GM21786 (cell line): ENCODE measurements at regions not wholly inside any gene's neighbourhood (a gene's known extent, or its start where the extent isn't known, plus 50 kb on each side); places are given as distances from the start of the nearest gene placed in this dataset.
A peak's percentile ranks its signal among the peaks of the same experiment; 100 is the strongest.

ENCODE experiments used
- ATAC-seq: cut with Tn5 transposase; IDR thresholded peaks from one replicate; pipeline ENCODE4 v1.9.1; 2021; ENCODE audit not compliant: unreplicated experiment

DNA sequence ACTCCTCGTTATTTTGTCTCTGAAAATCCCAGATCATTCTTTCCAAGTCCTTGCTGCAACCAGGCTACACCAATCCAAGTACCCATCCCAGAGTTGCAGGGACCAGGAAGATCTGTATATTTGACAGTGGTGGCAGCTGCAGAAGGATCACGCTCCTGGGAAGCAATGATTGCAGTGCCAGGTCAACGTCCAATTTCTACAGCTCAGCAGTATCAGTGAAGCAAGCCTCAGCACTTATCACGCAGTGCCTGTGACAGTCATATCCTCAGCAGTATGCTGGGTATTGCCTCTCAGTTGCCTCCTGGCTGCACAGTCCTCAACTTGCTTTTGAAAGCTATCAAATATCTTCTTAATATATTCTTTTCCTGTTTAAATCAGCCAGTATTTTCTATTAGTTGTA lies 66.7 kb downstream of the BARHL2 start:
- no peak for ATAC-seq

- no peak for ATAC-seq
Measured at GRCh38 chr1:90640325-90640724, 76.8 kb downstream of the BARHL2 start.

DNA sequence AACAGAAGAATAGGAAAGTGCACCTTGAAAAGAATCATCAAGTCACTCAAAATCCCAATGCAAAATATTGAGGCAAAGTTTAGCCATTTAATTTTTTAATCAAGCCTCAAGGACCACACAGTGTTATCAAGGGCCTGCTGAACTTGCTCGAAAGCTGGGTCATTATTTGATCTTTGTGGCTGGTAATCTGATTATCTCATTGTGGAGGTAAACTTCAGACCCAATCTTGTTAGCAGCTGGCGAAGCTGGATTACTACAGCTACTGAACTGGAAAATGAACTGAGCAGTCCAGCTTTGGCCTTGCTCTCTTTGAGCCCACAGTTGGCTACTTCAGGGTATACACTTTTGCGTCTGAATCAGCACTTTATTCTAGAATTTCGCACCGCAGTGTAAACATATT lies 94.4 kb downstream of the BARHL2 start:
- ATAC-seq = no peak

GRCh38 chr1:90621986-90622385 lies 95.1 kb downstream of the BARHL2 start:
- no peak for ATAC-seq

- no peak for ATAC-seq
Measured at GRCh38 chr1:90616395-90616794, 100.7 kb downstream of the BARHL2 start.

GRCh38 chr1:90614872-90615271 lies 102.2 kb downstream of the BARHL2 start:
- ATAC-seq = no peak

- no peak for ATAC-seq
Measured at GRCh38 chr1:90613371-90613770, 103.7 kb downstream of the BARHL2 start.

GRCh38 chr1:90612033-90612432 lies 105.1 kb downstream of the BARHL2 start:
- ATAC-seq = no peak

DNA sequence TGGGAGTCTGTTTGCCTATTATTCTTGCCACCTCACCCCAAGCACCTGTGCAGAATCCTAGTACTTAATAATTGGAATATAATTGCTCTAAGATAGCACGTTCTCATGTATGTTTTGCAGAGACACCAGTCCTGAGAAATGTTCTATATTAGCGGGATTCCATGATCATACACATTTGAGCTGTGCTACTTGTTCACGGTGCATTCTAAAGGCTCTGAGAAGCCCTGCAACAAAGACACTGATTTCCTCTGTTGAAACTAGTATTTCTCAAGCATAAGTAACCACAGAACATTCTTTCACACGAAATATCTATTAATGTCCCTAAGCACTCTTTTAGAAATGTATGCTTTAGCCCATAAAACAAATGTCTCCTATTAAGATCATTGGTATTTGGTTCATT lies 109.4 kb downstream of the BARHL2 start:
- no peak for ATAC-seq

GRCh38 chr1:90605070-90605469 lies 112.0 kb downstream of the BARHL2 start:
- no peak for ATAC-seq

GRCh38 chr1:90593312-90593711 lies 123.8 kb downstream of the BARHL2 start:
- ATAC-seq = no peak

DNA sequence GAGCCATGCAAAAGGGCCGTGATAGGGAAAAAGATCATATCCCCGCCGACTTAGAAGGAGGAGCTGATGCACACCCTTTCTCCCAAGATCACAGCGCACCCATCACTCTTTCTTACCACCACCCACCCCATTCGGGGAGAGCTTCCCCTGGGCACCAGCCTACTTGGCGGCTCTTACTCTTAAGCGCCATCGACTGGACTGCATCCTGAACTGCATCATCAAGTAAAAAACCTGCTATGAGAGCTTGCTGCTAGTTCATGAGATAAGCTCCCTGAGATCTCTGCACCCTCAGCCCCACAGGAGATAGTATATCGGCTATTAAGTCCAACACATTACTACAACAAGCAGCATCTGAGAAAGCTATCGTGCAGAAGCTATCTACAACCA lies 125.1 kb downstream of the BARHL2 start:
- no peak for ATAC-seq

DNA sequence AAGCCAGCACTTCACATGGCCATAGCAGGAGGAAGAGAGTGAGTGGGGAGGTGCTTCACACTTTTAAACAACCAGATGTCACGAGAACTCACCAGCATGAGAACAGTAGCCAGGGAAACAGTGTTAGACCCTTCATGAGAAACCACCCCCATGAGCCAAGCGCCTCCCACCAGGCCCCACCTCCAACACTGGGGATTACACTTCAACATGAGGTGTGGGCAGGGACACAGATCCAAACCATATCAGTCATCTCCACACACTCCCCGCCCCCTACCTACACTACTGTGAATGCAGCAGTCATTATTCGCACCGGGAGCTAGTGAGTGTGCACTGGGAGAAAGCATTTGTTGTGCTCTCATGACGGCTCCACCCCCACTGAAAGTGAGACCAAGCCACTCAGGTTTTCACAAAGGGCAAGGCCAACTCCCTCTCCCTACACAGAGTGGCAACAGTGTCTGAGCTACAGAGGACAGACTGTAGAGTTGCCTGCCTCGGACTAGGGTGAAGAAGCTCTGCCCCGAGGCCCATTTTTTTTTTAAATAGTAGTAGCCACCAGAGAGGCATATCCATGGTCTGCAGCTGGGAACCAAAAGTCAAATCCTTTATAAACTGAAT lies 125.6 kb downstream of the BARHL2 start:
- ATAC-seq = no peak

GRCh38 chr1:90580176-90580575 lies 136.9 kb downstream of the BARHL2 start:
- no peak for ATAC-seq

DNA sequence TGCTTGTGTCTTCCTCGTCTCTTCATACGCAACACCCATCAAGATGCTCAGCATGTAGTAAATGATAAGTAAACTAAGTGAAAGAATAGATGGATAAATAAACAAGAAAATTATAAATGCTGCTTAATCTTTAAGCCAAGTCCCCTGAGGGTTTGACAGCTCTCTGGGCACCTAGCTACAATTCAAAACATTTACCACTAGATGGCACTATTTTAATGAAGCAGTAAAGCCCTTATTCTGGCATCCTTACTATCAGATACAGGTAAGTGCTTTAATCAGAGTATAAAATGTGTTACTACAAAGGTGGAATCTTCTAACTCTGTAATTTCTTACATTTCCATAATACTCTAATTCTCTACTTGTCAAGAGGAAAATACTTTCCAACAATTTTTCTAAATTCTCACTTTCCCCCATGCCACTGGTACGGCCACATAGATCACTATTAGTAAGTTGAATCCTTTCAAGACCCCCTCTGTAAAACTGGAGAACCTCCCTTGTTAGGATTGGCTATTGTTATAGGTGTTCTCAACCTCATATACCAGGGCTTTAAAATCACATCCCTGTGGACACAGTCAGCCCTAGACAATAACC lies 137.8 kb downstream of the BARHL2 start:
- ATAC-seq = peak; percentile 68

DNA sequence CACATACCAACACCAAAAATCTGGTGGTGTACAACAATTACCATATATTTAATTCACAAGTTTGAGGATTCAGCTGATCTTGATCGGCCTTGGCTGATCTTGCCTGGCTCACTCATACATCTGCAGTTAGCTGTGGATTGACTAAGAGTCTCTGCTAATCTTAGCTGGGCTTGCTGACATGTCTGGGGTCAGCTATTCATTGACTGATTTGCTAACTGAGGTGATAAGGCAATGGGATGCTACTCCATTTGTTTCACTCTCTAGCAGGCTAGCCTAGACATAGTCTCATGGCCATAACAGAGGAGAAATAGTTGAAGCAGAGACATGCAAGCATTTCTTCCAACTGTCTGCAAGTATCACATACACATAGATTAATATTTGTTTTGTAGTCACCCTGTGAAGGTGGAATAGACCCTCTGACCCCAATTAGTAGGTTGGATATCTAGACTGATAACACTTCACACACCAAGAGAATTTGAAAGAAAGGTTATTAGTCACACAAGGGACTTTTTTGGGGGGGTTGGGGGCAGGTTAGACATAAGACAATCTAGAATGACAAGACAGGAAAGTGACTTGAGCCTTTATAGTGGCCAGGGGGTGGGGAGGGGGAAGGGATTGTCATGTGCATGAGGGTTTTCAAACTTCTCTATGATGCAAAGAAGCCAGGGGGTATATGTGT lies 142.3 kb downstream of the BARHL2 start:
- ATAC-seq = no peak

- ATAC-seq = no peak
Measured at GRCh38 chr1:90573736-90574135, 143.4 kb downstream of the BARHL2 start.

DNA sequence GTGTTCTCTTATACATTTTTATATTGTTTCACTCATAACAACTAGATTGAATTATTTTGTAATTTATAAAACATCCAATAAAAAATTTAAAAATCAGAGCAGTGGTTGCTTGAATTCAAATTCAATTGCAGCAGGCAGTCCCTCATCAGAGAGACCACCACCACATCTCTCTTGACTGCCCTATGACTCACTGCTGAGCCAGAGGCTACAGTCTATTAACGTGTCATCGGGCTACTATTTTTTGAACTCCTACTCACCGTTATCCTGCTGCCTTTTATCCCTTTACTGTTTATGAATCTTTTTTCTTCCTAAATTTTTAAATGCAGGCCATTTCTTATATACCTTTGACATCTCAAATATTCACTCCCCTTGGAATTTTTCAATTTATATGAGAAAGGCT lies 144.7 kb downstream of the BARHL2 start:
- ATAC-seq = no peak

DNA sequence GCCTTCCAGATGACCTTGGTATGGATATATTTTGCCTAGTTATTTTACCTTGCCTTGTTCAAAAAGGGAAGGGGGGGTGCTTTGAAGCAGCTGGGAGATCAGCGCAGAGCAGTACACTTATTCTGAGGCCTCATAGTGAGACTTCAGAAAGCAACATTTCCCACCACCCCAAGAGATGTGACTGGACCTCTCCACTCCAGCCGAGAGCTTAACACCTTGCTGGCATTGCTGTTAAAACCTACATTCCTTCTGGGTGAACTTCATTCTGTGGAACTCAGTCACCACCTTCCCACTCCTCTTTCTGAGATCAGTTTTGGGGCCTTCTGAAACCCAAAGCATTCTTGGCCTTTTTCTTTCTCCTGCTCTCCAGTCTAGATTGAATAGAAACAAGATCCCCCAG lies 148.7 kb downstream of the BARHL2 start:
- ATAC-seq = no peak

DNA sequence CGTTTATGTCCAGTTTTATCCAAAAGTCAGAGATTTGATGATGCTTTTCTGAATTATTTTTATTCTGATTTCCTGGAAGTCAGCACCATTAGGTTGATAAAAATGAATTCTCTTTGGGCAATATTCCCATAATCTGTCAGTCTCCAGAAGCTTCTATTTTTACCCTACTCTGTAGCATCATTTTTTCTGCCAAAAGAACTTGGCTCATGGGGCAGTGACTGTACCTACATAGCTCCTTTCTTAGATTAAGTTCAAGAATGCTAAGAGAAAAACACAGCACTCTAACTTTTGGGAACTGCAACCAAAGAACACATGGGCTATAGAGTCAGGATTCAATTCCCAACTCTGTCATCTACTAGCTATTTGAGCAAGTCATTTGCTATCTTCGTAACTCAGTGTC lies 152.9 kb downstream of the BARHL2 start:
- ATAC-seq = no peak

GRCh38 chr1:90562892-90563291 lies 154.2 kb downstream of the BARHL2 start:
- no peak for ATAC-seq

DNA sequence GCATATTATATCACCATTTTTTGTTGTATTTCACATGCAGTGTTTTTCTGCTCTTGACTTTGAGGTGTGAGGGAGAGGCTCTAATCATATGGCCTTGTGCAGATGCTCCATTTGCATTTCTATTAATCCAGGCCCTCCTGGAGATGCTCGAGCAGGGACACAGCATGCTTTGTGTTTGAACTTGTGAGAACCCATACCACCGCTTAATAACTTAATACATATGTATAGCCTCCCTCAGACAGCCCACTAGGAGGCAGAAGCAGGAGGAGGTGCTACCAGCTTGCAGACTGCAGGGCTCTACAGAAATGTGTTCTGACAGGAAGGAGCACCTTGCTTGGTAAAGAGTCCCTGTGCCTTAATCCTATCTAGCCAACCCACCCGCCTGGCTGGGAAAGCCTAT lies 155.2 kb downstream of the BARHL2 start:
- no peak for ATAC-seq
